SK-N-SH treated with all-trans-retinoic acid at 6 μM for 48 hours (cell line): ENCODE measurements at regions not wholly inside any gene's neighbourhood (a gene's known extent, or its start where the extent isn't known, plus 50 kb on each side); places are given as distances from the start of the nearest gene placed in this dataset.

ENCODE experiments used
- ATAC-seq: fragments of 200-7000 bp; cut with Tn5 transposase; 3 replicates; pipeline ENCODE4 v1.9.1; 2020; ENCODE audit warnings: mild to moderate bottlenecking, moderate library complexity
- ARNTL ChIP-seq: fragments of 450-650 bp; formaldehyde crosslinking; IDR thresholded peaks from 2 replicates; pipeline ENCODE4 v1.5.0; 2020; ENCODE audit warnings: low read depth, mild to moderate bottlenecking, moderate library complexity, borderline replicate concordance
- BACH2 ChIP-seq: fragments of 250-450 bp; sonication (Bioruptor Pico); IDR thresholded peaks from 2 replicates; pipeline ENCODE4 v1.9.0; 2021; ENCODE audit warnings: mild to moderate bottlenecking, borderline replicate concordance
- CSDC2 ChIP-seq: fragments of 250-450 bp; sonication (Bioruptor Pico); IDR thresholded peaks from 2 replicates; pipeline ENCODE4 v1.5.0; 2020; ENCODE audit warnings: mild to moderate bottlenecking, moderate library complexity
- CSRNP3 ChIP-seq: fragments of 250-450 bp; sonication (Bioruptor Pico); IDR thresholded peaks from 2 replicates; pipeline ENCODE4 v1.5.1; 2021; ENCODE audit warnings: mild to moderate bottlenecking, moderate library complexity
- ESRRG ChIP-seq: fragments of 250-450 bp; sonication (Bioruptor Pico); IDR thresholded peaks from 2 replicates; pipeline ENCODE4 v1.6.1; 2021; ENCODE audit warnings: mild to moderate bottlenecking
- GLIS3 ChIP-seq: fragments of 250-450 bp; sonication (Bioruptor Pico); IDR thresholded peaks from 2 replicates; pipeline ENCODE4 v1.5.0; 2020; ENCODE audit warnings: mild to moderate bottlenecking, moderate library complexity
- ISL1 ChIP-seq: fragments of 250-450 bp; sonication (Bioruptor Pico); IDR thresholded peaks from 2 replicates; pipeline ENCODE4 v2.1.2; 2022; ENCODE audit warnings: mild to moderate bottlenecking, moderate library complexity
- OSR1 ChIP-seq: fragments of 250-450 bp; sonication (Bioruptor Pico); IDR thresholded peaks from 2 replicates; pipeline ENCODE4 v1.8.0; 2022; ENCODE audit warnings: moderate library complexity, mild to moderate bottlenecking, inconsistent platforms
- PATZ1 ChIP-seq: fragments of 250-450 bp; sonication (Bioruptor Pico); IDR thresholded peaks from 2 replicates; pipeline ENCODE4 v1.8.0; 2020; ENCODE audit warnings: mild to moderate bottlenecking, moderate library complexity, borderline replicate concordance
- PPARA ChIP-seq: fragments of 250-450 bp; sonication (Bioruptor Pico); IDR thresholded peaks from 2 replicates; pipeline ENCODE4 v1.5.0; 2020; ENCODE audit warnings: mild to moderate bottlenecking, borderline replicate concordance
- RARB ChIP-seq: fragments of 250-450 bp; sonication (Bioruptor Pico); IDR thresholded peaks from 2 replicates; pipeline ENCODE4 v1.8.0; 2021; ENCODE audit warnings: mild to moderate bottlenecking, moderate library complexity
- SNAI2 ChIP-seq: fragments of 250-450 bp; sonication (Bioruptor Pico); IDR thresholded peaks from 2 replicates; pipeline ENCODE4 v1.5.0; 2020; ENCODE audit warnings: mild to moderate bottlenecking, moderate library complexity
- TCF4 ChIP-seq: fragments of 250-450 bp; sonication (Bioruptor Pico); IDR thresholded peaks from 2 replicates; pipeline ENCODE4 v1.8.0; 2021; ENCODE audit warnings: mild to moderate bottlenecking, moderate library complexity, borderline replicate concordance
- TOX ChIP-seq: fragments of 250-450 bp; sonication (Bioruptor Pico); IDR thresholded peaks from 2 replicates; pipeline ENCODE4 v1.8.0; 2021; ENCODE audit warnings: mild to moderate bottlenecking, moderate library complexity, borderline replicate concordance
- TSHZ2 ChIP-seq: fragments of 250-450 bp; sonication (Bioruptor Pico); IDR thresholded peaks from 2 replicates; pipeline ENCODE4 v1.5.0; 2020; ENCODE audit warnings: mild to moderate bottlenecking, moderate library complexity
- ZC3H10 ChIP-seq: fragments of 250-450 bp; sonication (Bioruptor Pico); IDR thresholded peaks from 2 replicates; pipeline ENCODE4 v1.5.1; 2021; ENCODE audit warnings: mild to moderate bottlenecking, moderate library complexity
- ZFP3 ChIP-seq: fragments of 250-450 bp; sonication (Bioruptor Pico); IDR thresholded peaks from 2 replicates; pipeline ENCODE4 v1.5.0; 2020; ENCODE audit warnings: mild to moderate bottlenecking, moderate library complexity
- ZFP30 ChIP-seq: fragments of 450-650 bp; formaldehyde crosslinking; IDR thresholded peaks from 2 replicates; pipeline ENCODE4 v1.5.0; 2022; ENCODE audit warnings: mild to moderate bottlenecking, moderate library complexity
- ZNF70 ChIP-seq: fragments of 450-650 bp; formaldehyde crosslinking; IDR thresholded peaks from 2 replicates; pipeline ENCODE4 v1.5.0; 2020; ENCODE audit warnings: mild to moderate bottlenecking, moderate library complexity
- ZNF8 ChIP-seq: fragments of 450-650 bp; formaldehyde crosslinking; IDR thresholded peaks from 2 replicates; pipeline ENCODE4 v1.5.0; 2020; ENCODE audit warnings: mild to moderate bottlenecking, moderate library complexity
- TF ChIP-seq, protein P1 (sequence below): fragments of 250-450 bp; sonication (Bioruptor Pico); IDR thresholded peaks from 2 replicates; pipeline ENCODE4 v1.8.0; 2021; ENCODE audit warnings: low read depth, mild to moderate bottlenecking, moderate library complexity, borderline replicate concordance
- TF ChIP-seq, protein P2 (sequence below): fragments of 250-450 bp; sonication (Bioruptor Pico); IDR thresholded peaks from 2 replicates; pipeline ENCODE4 v1.5.1; 2020; ENCODE audit warnings: low read depth, mild to moderate bottlenecking, moderate library complexity

GRCh38 chr9:79308012-79308411, 263.8 kb upstream of the TLE4 start:
- ATAC-seq = no peak
- TF ChIP-seq ISL1 (CRISPR knock-in tag) = no peak

DNA sequence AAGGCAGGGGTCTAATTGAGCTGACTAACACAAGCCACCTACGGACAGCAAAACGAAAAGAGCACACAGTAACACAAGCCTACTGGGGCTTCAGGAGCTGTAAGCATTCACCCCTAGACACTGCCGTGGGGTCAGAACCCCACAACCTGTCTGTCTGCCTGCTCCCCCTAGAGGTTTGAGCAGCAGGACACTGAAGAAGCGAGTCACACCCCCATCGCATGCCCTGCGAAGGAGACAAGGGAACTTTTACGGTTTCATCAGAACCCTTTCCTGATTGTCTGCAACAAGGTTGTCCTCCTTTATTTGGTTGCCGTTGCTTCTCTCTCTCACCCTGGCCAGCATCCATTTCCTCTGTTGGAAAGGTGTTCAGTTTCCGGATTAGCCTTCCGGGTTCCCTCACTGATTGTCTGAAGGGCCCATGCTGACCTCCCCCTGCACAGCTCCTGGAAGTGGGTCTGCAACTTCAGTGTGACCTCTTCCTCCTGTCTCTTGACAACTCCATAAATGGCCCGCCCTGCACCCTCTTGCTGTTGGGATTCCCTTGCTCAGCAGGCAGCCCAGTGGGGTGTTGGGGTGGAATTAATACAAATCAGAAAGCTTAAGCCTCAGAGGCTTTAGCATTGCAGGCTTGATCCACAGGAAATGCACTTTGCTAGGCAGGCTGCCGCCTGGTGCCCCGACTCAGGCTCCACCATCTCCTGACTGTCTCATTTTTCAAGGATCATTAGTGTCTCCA, 258.9 kb upstream of the TLE4 start:
- TF ChIP-seq CSRNP3 (no peak), OSR1 (CRISPR knock-in tag) (no peak), SNAI2 (CRISPR knock-in tag) (no peak), ZC3H10 (CRISPR knock-in tag) (no peak), PATZ1 (CRISPR knock-in tag) (no peak), CSDC2 (CRISPR knock-in tag) (no peak), ZFP30 (no peak), TCF4 (CRISPR knock-in tag) (no peak)
- TF ChIP-seq, protein P1, sequence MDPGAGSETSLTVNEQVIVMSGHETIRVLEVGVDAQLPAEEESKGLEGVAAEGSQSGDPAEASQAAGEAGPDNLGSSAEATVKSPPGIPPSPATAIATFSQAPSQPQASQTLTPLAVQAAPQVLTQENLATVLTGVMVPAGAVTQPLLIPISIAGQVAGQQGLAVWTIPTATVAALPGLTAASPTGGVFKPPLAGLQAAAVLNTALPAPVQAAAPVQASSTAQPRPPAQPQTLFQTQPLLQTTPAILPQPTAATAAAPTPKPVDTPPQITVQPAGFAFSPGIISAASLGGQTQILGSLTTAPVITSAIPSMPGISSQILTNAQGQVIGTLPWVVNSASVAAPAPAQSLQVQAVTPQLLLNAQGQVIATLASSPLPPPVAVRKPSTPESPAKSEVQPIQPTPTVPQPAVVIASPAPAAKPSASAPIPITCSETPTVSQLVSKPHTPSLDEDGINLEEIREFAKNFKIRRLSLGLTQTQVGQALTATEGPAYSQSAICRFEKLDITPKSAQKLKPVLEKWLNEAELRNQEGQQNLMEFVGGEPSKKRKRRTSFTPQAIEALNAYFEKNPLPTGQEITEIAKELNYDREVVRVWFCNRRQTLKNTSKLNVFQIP (CRISPR knock-in tag) = no peak
- no peak for ATAC-seq

DNA sequence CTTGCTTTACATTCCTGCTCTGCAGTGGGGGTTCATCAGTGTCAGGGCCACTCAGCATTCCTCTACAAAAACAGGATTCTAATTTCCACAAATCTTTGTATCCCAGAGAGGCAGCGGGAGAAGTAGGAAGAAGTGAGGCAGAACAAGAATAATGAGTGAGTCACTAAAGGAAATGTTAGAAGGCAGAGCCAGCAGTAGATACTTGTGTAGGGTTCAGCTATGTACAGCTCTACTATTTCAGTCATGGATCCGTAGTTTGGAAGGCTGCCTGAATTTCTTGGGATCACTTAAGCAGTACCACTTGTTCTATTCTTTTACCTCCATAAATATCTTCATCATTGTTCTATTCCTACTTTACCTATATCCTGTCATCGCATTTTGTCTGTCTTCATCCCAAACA, 246.3 kb upstream of the TLE4 start:
- ATAC-seq = peak; percentile 78
- TF ChIP-seq TSHZ2 (CRISPR knock-in tag) (no peak), PPARA (CRISPR knock-in tag) (no peak), SNAI2 (CRISPR knock-in tag) (no peak), ESRRG (no peak), ZNF70 (no peak), BACH2 (CRISPR knock-in tag) (no peak), ZNF8 (no peak), PATZ1 (CRISPR knock-in tag) (no peak), CSRNP3 (no peak), ZFP3 (CRISPR knock-in tag) (no peak), OSR1 (CRISPR knock-in tag) (no peak), GLIS3 (CRISPR knock-in tag) (no peak), TOX (no peak), ARNTL (CRISPR knock-in tag) (no peak), ISL1 (CRISPR knock-in tag) (no peak), ZFP30 (no peak), RARB (no peak), CSDC2 (CRISPR knock-in tag) (no peak)
- TF ChIP-seq, protein P2, sequence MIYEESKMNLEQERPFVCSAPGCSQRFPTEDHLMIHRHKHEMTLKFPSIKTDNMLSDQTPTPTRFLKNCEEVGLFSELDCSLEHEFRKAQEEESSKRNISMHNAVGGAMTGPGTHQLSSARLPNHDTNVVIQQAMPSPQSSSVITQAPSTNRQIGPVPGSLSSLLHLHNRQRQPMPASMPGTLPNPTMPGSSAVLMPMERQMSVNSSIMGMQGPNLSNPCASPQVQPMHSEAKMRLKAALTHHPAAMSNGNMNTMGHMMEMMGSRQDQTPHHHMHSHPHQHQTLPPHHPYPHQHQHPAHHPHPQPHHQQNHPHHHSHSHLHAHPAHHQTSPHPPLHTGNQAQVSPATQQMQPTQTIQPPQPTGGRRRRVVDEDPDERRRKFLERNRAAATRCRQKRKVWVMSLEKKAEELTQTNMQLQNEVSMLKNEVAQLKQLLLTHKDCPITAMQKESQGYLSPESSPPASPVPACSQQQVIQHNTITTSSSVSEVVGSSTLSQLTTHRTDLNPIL (CRISPR knock-in tag) = no peak
- TF ChIP-seq, protein P1 (CRISPR knock-in tag) = no peak
- TF ChIP-seq, all 23 proteins: peak for 0
